ENCODE measurements at regions not wholly inside any gene's neighbourhood (a gene's known extent, or its start where the extent isn't known, plus 50 kb on each side); places are given as distances from the start of the nearest gene placed in this dataset.

GRCh38 chr20:62527781-62528180, 52.0 kb upstream of the GATA5 start:
- Mint-ChIP-seq H3K9me3 (no peaks in the 10 kb centered on the region), H3K36me3 (ENCODE audit: low read depth) (no peaks in the 10 kb centered on the region)

DNA sequence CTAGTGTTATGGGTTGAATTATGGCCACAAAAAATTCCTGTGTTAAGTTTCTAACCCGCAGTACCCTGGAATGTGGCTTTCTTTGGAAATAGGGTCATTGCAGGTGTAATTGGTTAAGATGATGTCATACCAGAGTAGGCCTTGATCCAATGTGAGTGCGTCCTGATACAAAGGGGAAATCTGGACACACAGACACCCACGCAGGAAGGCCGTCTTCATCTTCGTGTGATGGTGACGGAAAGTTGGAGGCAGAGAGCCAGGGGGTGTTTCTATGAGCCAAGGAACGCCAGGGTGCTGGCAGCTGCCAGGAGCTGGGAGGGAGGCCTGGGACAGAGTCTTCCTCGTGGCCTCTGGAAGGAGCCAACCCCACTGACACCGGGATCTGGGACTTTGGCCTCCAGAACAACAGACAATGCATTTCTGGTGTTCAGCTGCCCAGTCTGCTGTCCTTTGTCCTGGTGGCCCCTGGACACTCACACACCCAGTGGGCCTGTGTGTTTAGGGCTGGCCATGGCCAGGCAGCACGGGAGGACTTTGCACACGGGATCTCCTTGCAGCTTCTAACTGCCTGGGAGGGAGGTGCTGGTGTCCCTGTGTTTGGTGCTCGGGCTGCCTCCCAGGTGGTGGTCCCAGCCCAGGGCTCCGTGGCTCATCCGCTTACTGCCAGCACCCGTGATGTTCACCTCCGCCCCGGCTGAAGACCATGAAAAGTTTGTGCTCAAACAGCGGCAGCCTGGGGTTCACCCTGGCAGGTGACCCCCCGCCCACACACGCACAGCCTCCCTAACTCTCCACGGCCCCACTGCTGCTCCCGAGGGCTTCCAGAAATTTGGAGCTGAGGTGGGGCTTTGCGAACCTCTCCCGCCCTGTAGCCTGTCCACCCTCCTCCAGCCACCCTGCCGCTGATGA, 53.4 kb upstream of the GATA5 start:
- peaks cover 4% of the 10 kb centered on the region for H3K27me3 Mint-ChIP-seq (ENCODE audit: low read depth)
- no peaks in the 10 kb centered on the region for H3K36me3 Mint-ChIP-seq (ENCODE audit: low read depth)
- no peak overlapping the region for H3K4me3 Mint-ChIP-seq

More at GRCh38 chr20:62527781-62528180, 52.0 kb upstream of the GATA5 start:
- H3K27me3 Mint-ChIP-seq (ENCODE audit: low read depth), result peaks cover 4% of the 10 kb centered on the region
- H3K4me3 Mint-ChIP-seq, result no peak overlapping the region
- H3K27ac Mint-ChIP-seq, result no peak overlapping the region
- H3K4me1 Mint-ChIP-seq (ENCODE audit: low read depth), result peaks cover 9% of the 10 kb centered on the region

DNA sequence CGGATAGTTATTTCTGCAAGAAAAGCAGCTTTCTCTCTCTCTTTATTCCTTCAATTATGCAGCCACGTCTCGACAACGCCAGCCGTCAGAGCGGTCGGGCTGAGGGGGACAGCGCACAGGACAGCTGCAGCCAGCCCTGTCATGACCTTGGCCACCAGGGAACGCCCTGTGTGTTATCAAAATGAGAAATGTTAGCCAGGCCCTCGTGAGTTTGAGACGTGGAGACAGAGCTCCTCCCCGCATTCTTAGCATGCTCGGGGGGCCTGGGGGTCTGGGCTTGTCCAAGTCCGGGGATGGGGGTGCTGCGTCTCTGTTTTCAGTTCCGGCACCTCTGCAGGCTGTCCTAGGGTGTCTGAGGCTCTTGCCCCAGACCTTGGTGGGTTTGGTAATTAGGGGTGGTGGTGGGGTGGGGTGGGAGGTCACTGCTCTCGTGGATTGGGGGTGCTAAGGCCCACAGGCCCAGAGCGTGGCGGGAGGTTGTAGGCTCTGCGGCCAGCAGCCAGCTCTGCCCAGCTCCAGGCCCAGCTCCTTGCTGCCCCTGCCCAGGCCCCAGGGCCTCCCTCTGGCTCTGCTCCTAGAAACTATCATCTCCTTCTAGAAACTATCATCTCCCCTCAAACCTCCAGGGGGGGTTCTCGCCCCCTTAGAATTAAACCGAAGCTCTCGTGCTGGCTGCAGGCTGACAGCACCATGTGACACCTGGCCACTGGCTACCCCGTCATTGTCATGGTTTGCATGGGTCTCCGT, 54.3 kb upstream of the GATA5 start:
- Mint-ChIP-seq H3K4me3 (no peak overlapping the region), H3K36me3 (ENCODE audit: low read depth) (no peaks in the 10 kb centered on the region), H3K27ac (no peak overlapping the region), H3K9me3 (no peaks in the 10 kb centered on the region), H3K27me3 (ENCODE audit: low read depth) (no peaks in the 10 kb centered on the region), H3K4me1 (ENCODE audit: low read depth) (no peaks in the 10 kb centered on the region)

More for the DNA sequence above, 53.4 kb upstream of the GATA5 start:
- Mint-ChIP-seq H3K4me1 (ENCODE audit: low read depth) (peaks cover 3% of the 10 kb centered on the region), H3K9me3 (no peaks in the 10 kb centered on the region), H3K27ac (no peak overlapping the region)

- Mint-ChIP-seq H3K27me3 (ENCODE audit: low read depth) (no peaks in the 10 kb centered on the region), H3K27ac (no peak overlapping the region), H3K36me3 (ENCODE audit: low read depth) (no peaks in the 10 kb centered on the region), H3K4me3 (no peak overlapping the region), H3K9me3 (no peaks in the 10 kb centered on the region), H3K4me1 (ENCODE audit: low read depth) (no peaks in the 10 kb centered on the region)
Measured at GRCh38 chr20:62530643-62531032, 54.8 kb upstream of the GATA5 start.

DNA sequence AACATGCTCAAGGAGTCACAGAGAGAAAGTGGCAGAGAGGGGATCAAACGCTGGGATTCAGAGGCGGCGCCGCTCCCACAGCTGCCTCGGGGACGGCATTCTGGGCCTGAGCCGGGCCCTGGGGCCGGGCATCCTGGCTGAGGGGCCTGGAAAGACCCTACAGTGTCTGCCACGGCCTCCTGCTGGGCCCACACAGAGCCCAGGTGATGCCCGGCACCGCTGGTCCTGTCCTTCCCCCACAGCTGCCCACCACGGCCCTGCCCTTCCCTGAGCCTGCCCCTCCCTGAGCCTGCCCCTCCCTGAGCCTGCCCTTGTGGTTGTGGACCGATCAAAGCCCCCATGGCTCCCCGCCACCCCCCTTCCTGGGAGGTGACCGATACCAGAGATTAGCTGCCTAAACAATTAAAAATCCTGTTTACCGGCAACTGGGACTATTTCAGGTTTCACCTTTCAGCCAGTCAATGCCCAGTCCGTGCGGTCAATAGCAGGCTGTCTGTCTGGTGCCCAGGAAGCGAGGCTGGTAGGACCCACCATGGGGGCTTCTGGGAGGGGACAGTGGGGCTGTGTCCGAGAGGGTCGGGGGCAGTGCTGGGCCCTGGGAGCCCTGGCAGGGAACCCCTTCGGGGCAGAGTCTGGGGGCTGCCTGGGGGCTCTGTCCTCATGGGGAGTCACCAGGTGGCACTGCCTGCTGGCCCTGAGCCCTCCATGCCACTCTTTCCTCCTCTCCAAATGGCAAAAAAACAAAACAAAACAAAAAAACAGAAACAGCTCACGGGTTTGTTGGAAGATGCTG, 55.4 kb upstream of the GATA5 start:
- no peaks in the 10 kb centered on the region for H3K36me3 Mint-ChIP-seq (ENCODE audit: low read depth)
- H3K27ac Mint-ChIP-seq, result no peak overlapping the region
- no peaks in the 10 kb centered on the region for H3K27me3 Mint-ChIP-seq (ENCODE audit: low read depth)
- no peak overlapping the region for H3K4me3 Mint-ChIP-seq
- H3K4me1 Mint-ChIP-seq (ENCODE audit: low read depth), result no peaks in the 10 kb centered on the region
- no peaks in the 10 kb centered on the region for H3K9me3 Mint-ChIP-seq

DNA sequence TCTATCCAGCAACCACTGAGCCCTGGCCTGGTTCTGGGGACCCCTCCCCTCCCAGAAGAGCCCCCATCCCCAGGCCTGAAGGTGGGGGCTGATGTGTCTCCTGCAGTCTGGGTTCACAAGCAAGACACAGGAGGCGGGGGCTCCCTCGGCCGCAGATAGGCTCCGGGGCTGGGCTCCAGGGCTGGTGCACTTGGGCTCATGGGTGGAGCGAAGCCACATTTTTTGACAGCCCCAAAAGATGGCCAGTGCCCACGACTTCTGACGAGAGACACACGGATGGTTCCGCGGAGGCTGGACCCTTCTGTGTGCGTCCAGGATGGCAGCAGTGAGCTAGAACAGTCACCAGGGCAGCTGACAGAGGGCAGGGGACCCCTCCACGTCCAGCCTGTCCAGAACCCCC, 57.1 kb upstream of the GATA5 start:
- no peaks in the 10 kb centered on the region for H3K36me3 Mint-ChIP-seq (ENCODE audit: low read depth)
- H3K27me3 Mint-ChIP-seq (ENCODE audit: low read depth), result no peaks in the 10 kb centered on the region
- H3K4me1 Mint-ChIP-seq (ENCODE audit: low read depth), result no peaks in the 10 kb centered on the region
- H3K9me3 Mint-ChIP-seq, result no peaks in the 10 kb centered on the region
- no peak overlapping the region for H3K27ac Mint-ChIP-seq
- H3K4me3 Mint-ChIP-seq, result no peak overlapping the region

- Mint-ChIP-seq H3K36me3 (ENCODE audit: low read depth) (no peaks in the 10 kb centered on the region), H3K27ac (no peak overlapping the region), H3K4me1 (ENCODE audit: low read depth) (no peaks in the 10 kb centered on the region), H3K4me3 (no peak overlapping the region), H3K27me3 (ENCODE audit: low read depth) (no peaks in the 10 kb centered on the region), H3K9me3 (no peaks in the 10 kb centered on the region)
Measured at GRCh38 chr20:62533591-62534495, 58.0 kb upstream of the GATA5 start.

- no peaks in the 10 kb centered on the region for H3K27me3 Mint-ChIP-seq (ENCODE audit: low read depth)
- no peaks in the 10 kb centered on the region for H3K4me1 Mint-ChIP-seq (ENCODE audit: low read depth)
- no peaks in the 10 kb centered on the region for H3K9me3 Mint-ChIP-seq
- no peak overlapping the region for H3K27ac Mint-ChIP-seq
- H3K4me3 Mint-ChIP-seq, result no peak overlapping the region
- no peaks in the 10 kb centered on the region for H3K36me3 Mint-ChIP-seq (ENCODE audit: low read depth)
Measured at GRCh38 chr20:62534526-62535221, 58.9 kb upstream of the GATA5 start.

GRCh38 chr20:62535282-62535811, 59.6 kb upstream of the GATA5 start:
- Mint-ChIP-seq H3K4me1 (ENCODE audit: low read depth) (no peaks in the 10 kb centered on the region), H3K27ac (no peak overlapping the region), H3K36me3 (ENCODE audit: low read depth) (no peaks in the 10 kb centered on the region), H3K9me3 (no peaks in the 10 kb centered on the region), H3K4me3 (no peak overlapping the region), H3K27me3 (ENCODE audit: low read depth) (no peaks in the 10 kb centered on the region)

DNA sequence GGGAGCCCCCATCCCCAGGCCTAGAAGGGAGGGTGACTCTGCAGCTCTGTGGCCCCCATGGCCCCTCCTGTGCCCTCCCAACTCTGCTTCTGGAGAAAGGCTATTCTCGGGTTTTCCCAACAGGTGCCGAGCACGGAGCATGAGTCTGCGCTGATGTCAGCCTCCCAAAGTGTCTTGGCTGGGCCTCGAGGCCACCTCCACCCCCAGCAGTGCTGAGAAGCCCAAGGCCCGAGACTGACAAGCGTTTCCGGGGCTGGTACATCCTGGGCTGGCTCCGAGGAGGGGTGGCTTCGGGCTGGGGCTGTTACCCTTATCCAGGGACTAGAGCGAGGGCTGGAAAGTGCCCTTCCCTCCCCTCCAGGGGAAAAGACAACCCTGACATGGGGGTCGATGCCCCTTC, 60.2 kb upstream of the GATA5 start:
- Mint-ChIP-seq H3K36me3 (ENCODE audit: low read depth) (no peaks in the 10 kb centered on the region), H3K4me3 (no peak overlapping the region), H3K27ac (no peak overlapping the region), H3K4me1 (ENCODE audit: low read depth) (no peaks in the 10 kb centered on the region), H3K27me3 (ENCODE audit: low read depth) (no peaks in the 10 kb centered on the region), H3K9me3 (no peaks in the 10 kb centered on the region)

- H3K36me3 Mint-ChIP-seq (ENCODE audit: low read depth), result no peaks in the 10 kb centered on the region
- H3K27ac Mint-ChIP-seq, result no peak overlapping the region
- H3K4me3 Mint-ChIP-seq, result no peak overlapping the region
- H3K4me1 Mint-ChIP-seq (ENCODE audit: low read depth), result no peaks in the 10 kb centered on the region
- no peaks in the 10 kb centered on the region for H3K27me3 Mint-ChIP-seq (ENCODE audit: low read depth)
- H3K9me3 Mint-ChIP-seq, result no peaks in the 10 kb centered on the region
Measured at GRCh38 chr20:62536871-62537401, 61.1 kb upstream of the GATA5 start.

- Mint-ChIP-seq H3K4me1 (ENCODE audit: low read depth) (no peaks in the 10 kb centered on the region), H3K9me3 (no peaks in the 10 kb centered on the region), H3K36me3 (ENCODE audit: low read depth) (no peaks in the 10 kb centered on the region), H3K27ac (no peak overlapping the region), H3K4me3 (no peak overlapping the region), H3K27me3 (ENCODE audit: low read depth) (no peaks in the 10 kb centered on the region)
Measured at GRCh38 chr20:62537649-62538292, 62.0 kb upstream of the GATA5 start.
